Upper lobe of left lung (tissue), 4 donors: ENCODE measurements at regions not wholly inside any gene's neighbourhood (a gene's known extent, or its start where the extent isn't known, plus 50 kb on each side); places are given as distances from the start of the nearest gene placed in this dataset.

Experiments used
- CTCF ChIP-seq, 6 experiments: fragments of 450-650 bp in 4 of 6; fragments of 200-600 bp in 2 of 6; sonication (generic) in 2 of 6; IDR thresholded peaks; one replicate each; pipeline ENCODE4 v1.5.1; 2016 to 2019; ENCODE audit warnings: antibody characterized with exemption in 6 of 6
- POLR2A ChIP-seq, 4 donors: fragments of 450-650 bp; IDR thresholded peaks; one replicate each; pipeline ENCODE4 v1.5.1; 2016 to 2017; ENCODE audit warnings: antibody characterized with exemption in 4 of 4, mild to moderate bottlenecking in 2 of 4

DNA sequence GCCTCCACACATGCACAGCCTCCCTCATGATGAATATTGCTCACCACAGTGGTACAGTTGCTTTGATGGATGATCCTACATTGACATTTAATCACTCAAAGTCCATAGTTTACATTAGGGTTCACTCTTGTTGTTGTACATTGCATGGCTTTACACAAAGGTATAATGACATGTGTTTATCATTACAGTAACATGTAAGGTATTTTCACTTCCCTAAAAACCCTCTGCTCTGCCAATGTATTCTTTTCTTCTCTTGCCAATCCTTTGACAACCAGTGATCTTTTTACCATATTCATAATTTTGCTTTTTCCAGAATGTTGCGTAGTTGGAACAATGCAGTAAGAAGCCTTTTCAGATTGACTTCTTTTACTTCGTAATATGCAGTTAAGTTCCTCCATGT is 166.6 kb upstream of the KHDRBS2 start:
- TF ChIP-seq CTCF (IDR thresholded peaks at IDR 0.05) (no peak), POLR2A (IDR thresholded peaks at IDR 0.05) (no peak)
